H9 (cell line): ENCODE measurements at regions not wholly inside any gene's neighbourhood (a gene's known extent, or its start where the extent isn't known, plus 50 kb on each side); places are given as distances from the start of the nearest gene placed in this dataset.

ENCODE experiments used
- DNase-seq: peaks from one replicate; pipeline ENCODE4 v3.0.0-alpha.2; 2017
- H2AFZ ChIP-seq: one replicate; pipeline ENCODE4 v1.6.1; 2013; ENCODE audit warnings: mild to moderate bottlenecking, low read length, control low read depth, moderate library complexity
- H2AK5ac ChIP-seq: 2 replicates; pipeline ENCODE4 v1.6.1; 2013; ENCODE audit warnings: low read length, control low read depth, mixed read lengths; ENCODE audit not compliant: insufficient read length
- H2BK120ac ChIP-seq: one replicate; pipeline ENCODE4 v1.6.1; 2013; ENCODE audit warnings: low read depth, mild to moderate bottlenecking, low read length, control low read depth, inconsistent platforms; ENCODE audit not compliant: poor library complexity, severe bottlenecking
- H2BK12ac ChIP-seq: 2 replicates; pipeline ENCODE4 v1.6.1; 2013; ENCODE audit warnings: low read length, control low read depth, mixed read lengths, low read depth; ENCODE audit not compliant: insufficient read length
- H2BK15ac ChIP-seq: 2 replicates; pipeline ENCODE4 v1.6.1; 2013; ENCODE audit warnings: low read depth, low read length, control low read depth
- H2BK20ac ChIP-seq: one replicate; pipeline ENCODE4 v1.6.1; 2013; ENCODE audit warnings: low read depth, mild to moderate bottlenecking, low read length, control low read depth, inconsistent platforms; ENCODE audit not compliant: poor library complexity, severe bottlenecking
- H2BK5ac ChIP-seq: 2 replicates; pipeline ENCODE4 v1.6.1; 2013; ENCODE audit warnings: low read length, control low read depth, mixed read lengths; ENCODE audit not compliant: insufficient read length
- H3K14ac ChIP-seq: 2 replicates; pipeline ENCODE4 v1.6.1; 2013; ENCODE audit warnings: low read length, control low read depth; ENCODE audit not compliant: insufficient read depth
- H3K18ac ChIP-seq: 2 replicates; pipeline ENCODE4 v1.6.1; 2013; ENCODE audit warnings: low read depth, mild to moderate bottlenecking, mixed read lengths, low read length, control low read depth; ENCODE audit not compliant: insufficient read length
- H3K23ac ChIP-seq: 2 replicates; pipeline ENCODE4 v1.6.1; 2013; ENCODE audit warnings: low read length, control low read depth, mixed read lengths, low read depth; ENCODE audit not compliant: insufficient read length
- H3K23me2 ChIP-seq: 2 replicates; pipeline ENCODE4 v1.6.1; 2013; ENCODE audit warnings: low read depth, mild to moderate bottlenecking, mixed read lengths, low read length, control low read depth; ENCODE audit not compliant: insufficient read length, poor library complexity, severe bottlenecking
- H3K27ac ChIP-seq: 2 replicates; pipeline ENCODE4 v1.5.1; 2013; ENCODE audit warnings: low read length, control low read depth, mixed read lengths, low read depth; ENCODE audit not compliant: insufficient read length
- H3K27me3 ChIP-seq: 2 replicates; pipeline ENCODE4 v1.6.1; 2013; ENCODE audit warnings: low read length, control low read depth, inconsistent platforms; ENCODE audit not compliant: insufficient read depth
- H3K4ac ChIP-seq: 2 replicates; pipeline ENCODE4 v1.6.1; 2013; ENCODE audit warnings: low read depth, mild to moderate bottlenecking, control low read depth, inconsistent platforms, low read length, moderate library complexity
- H3K4me1 ChIP-seq: 2 replicates; pipeline ENCODE4 v1.6.1; 2013; ENCODE audit warnings: low read length, control low read depth, inconsistent platforms; ENCODE audit not compliant: insufficient read depth
- H3K4me2 ChIP-seq: 2 replicates; pipeline ENCODE4 v1.6.1; 2013; ENCODE audit warnings: low read length, control low read depth, mixed read lengths; ENCODE audit not compliant: insufficient read length, insufficient read depth
- H3K56ac ChIP-seq: 2 replicates; pipeline ENCODE4 v1.6.1; 2013; ENCODE audit warnings: low read depth, mild to moderate bottlenecking, mixed read lengths, low read length, control low read depth; ENCODE audit not compliant: insufficient read length
- H3K79me1 ChIP-seq: 2 replicates; pipeline ENCODE4 v1.6.1; 2013; ENCODE audit warnings: low read depth, mild to moderate bottlenecking, moderate library complexity, low read length, control low read depth, inconsistent platforms; ENCODE audit not compliant: insufficient read depth, poor library complexity, severe bottlenecking
- H3K79me2 ChIP-seq: 2 replicates; pipeline ENCODE4 v1.6.1; 2013; ENCODE audit warnings: low read length, control low read depth, inconsistent platforms; ENCODE audit not compliant: insufficient read depth
- H3K9ac ChIP-seq: 2 replicates; pipeline ENCODE4 v1.6.1; 2013; ENCODE audit warnings: low read length, control low read depth, mixed read lengths; ENCODE audit not compliant: insufficient read length; ENCODE audit errors: extremely low read depth
- H3K9me3 ChIP-seq: one replicate; pipeline ENCODE4 v1.6.1; 2013; ENCODE audit warnings: low read depth, low read length, inconsistent platforms; ENCODE audit not compliant: control insufficient read depth
- H3T11ph ChIP-seq: one replicate; pipeline ENCODE4 v1.6.1; 2013; ENCODE audit warnings: mild to moderate bottlenecking, low read length, control low read depth, inconsistent platforms
- H4K20me1 ChIP-seq: one replicate; pipeline ENCODE4 v1.6.1; 2013; ENCODE audit not compliant: control insufficient read depth, insufficient read length, insufficient read depth
- H4K5ac ChIP-seq: 2 replicates; pipeline ENCODE4 v1.6.1; 2013; ENCODE audit warnings: low read depth, mild to moderate bottlenecking, mixed read lengths, low read length, control low read depth; ENCODE audit not compliant: insufficient read length
- H4K8ac ChIP-seq: replicated peaks from 2 replicates; pipeline ENCODE4 v1.6.1; 2013; ENCODE audit warnings: low read length, control low read depth, mixed read lengths, low read depth; ENCODE audit not compliant: insufficient read length
- H4K91ac ChIP-seq: 2 replicates; pipeline ENCODE4 v1.6.1; 2013; ENCODE audit warnings: low read depth, mild to moderate bottlenecking, moderate library complexity, mixed read lengths, low read length, control low read depth; ENCODE audit not compliant: insufficient read length
- H3K27ac Mint-ChIP-seq, 3 experiments: 2 replicates in 2 of 3; 3 replicates in 1 of 3; pipeline ENCODE4 v1.8.0; 2020 to 2021; ENCODE audit warnings: mixed read lengths in 3 of 3, mild to moderate bottlenecking in 1 of 3, moderate library complexity in 1 of 3
- H3K27me3 Mint-ChIP-seq: 2 replicates; pipeline ENCODE4 v1.8.0; 2021; ENCODE audit warnings: low read depth, mild to moderate bottlenecking, moderate library complexity, mixed read lengths
- H3K36me3 Mint-ChIP-seq, 3 experiments: 2 replicates in 2 of 3; 3 replicates in 1 of 3; pipeline ENCODE4 v1.8.0; 2020 to 2021; ENCODE audit warnings: low read depth in 3 of 3, mixed read lengths in 3 of 3; ENCODE audit not compliant: insufficient read depth in 1 of 3
- H3K4me1 Mint-ChIP-seq, 2 experiments: 2 replicates each; pipeline ENCODE4 v1.8.0; 2020; ENCODE audit warnings: mixed read lengths in 2 of 2
- H3K4me3 Mint-ChIP-seq, 2 experiments: 2 replicates in 1 of 2; 3 replicates in 1 of 2; pipeline ENCODE4 v1.8.0; 2020 to 2021; ENCODE audit warnings: mild to moderate bottlenecking in 2 of 2, mixed read lengths in 2 of 2, moderate library complexity in 1 of 2
- H3K9me3 Mint-ChIP-seq, 2 experiments: 2 replicates in 1 of 2; 3 replicates in 1 of 2; pipeline ENCODE4 v1.8.0; 2020; ENCODE audit warnings: mild to moderate bottlenecking in 2 of 2, mixed read lengths in 2 of 2, moderate library complexity in 1 of 2
- WGBS: extraction: QIAGEN DNeasy Blood & Tissue Kit; methylation state at CpG from one replicate; pipeline ENCODE4 v1.1.7; 2013; ENCODE audit warnings: missing lambda C conversion rate, low lambda C conversion rate, mixed read lengths; ENCODE audit not compliant: insufficient read length; ENCODE audit errors: extremely low coverage; 5-methylcytosine and 5-hydroxymethylcytosine counted together
- TF ChIP-seq, protein P1 (sequence below): fragments of 200-600 bp; sonication (generic); conservative IDR thresholded peaks from 3 replicates; pipeline ENCODE4 v1.8.0; 2021; ENCODE audit warnings: antibody characterized with exemption, mild to moderate bottlenecking

DNA sequence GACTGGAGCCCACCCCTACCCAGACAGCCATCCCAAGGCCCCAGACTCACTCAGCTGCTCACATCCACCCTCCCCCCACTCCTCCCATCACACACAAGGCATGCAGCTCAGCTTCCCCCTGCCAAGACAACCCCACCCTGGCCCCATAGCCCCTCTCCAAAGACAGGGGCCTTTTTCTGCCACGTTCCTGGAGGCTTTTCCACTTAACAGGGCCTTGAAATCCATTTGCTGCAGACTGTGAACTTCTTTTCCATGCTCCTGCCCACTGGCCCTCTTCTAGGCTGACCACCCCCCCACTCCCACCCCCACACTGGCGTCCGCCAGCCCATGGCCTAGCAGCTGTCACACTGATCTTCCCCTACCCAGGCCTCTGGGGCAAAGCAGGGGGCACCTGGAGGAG lies 76.0 kb downstream of the PJA1 start:
- Histone ChIP-seq H2BK120ac (no peak overlapping the region), H2AFZ (no peak overlapping the region), H3K27ac (no peak overlapping the region), H3K79me2 (no peaks in the 10 kb centered on the region), H3K27me3 (no peaks in the 10 kb centered on the region; the same call in 1 of the 2 replicates), H2BK20ac (no peak overlapping the region), H4K5ac (no peak overlapping the region), H2AK5ac (no peak overlapping the region), H3K56ac (no peak overlapping the region), H4K8ac (no peak overlapping the region), H2BK5ac (no peak overlapping the region), H2BK12ac (no peak overlapping the region), H3K79me1 (no peaks in the 10 kb centered on the region), H3T11ph (no peak overlapping the region), H3K18ac (no peak overlapping the region), H3K23ac (no peak overlapping the region), H3K23me2 (no peaks in the 10 kb centered on the region), H3K14ac (no peak overlapping the region), H3K9me3 (no peaks in the 10 kb centered on the region), H3K9ac (no peak overlapping the region), H4K20me1 (no peaks in the 10 kb centered on the region), H3K4me1 (no peaks in the 10 kb centered on the region), H3K4me2 (no peak overlapping the region), H4K91ac (no peak overlapping the region), H3K4ac (no peak overlapping the region), H2BK15ac (no peak overlapping the region)
- peaks cover 0 to 8% of the 10 kb centered on the region in 2 experiments; a peak in 2 of 4 replicates for H3K4me1 Mint-ChIP-seq
- WGBS, result no CpG with 5 or more reads among the region's 3 CpGs
- H3K27ac Mint-ChIP-seq, result no peak overlapping the region
- TF ChIP-seq, protein P1, sequence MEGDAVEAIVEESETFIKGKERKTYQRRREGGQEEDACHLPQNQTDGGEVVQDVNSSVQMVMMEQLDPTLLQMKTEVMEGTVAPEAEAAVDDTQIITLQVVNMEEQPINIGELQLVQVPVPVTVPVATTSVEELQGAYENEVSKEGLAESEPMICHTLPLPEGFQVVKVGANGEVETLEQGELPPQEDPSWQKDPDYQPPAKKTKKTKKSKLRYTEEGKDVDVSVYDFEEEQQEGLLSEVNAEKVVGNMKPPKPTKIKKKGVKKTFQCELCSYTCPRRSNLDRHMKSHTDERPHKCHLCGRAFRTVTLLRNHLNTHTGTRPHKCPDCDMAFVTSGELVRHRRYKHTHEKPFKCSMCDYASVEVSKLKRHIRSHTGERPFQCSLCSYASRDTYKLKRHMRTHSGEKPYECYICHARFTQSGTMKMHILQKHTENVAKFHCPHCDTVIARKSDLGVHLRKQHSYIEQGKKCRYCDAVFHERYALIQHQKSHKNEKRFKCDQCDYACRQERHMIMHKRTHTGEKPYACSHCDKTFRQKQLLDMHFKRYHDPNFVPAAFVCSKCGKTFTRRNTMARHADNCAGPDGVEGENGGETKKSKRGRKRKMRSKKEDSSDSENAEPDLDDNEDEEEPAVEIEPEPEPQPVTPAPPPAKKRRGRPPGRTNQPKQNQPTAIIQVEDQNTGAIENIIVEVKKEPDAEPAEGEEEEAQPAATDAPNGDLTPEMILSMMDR, result no peak
- peaks cover 26% of the 10 kb centered on the region for H3K27me3 Mint-ChIP-seq
- H3K9me3 Mint-ChIP-seq, result peaks cover 46 to 51% of the 10 kb centered on the region in 2 experiments
- H3K4me3 Mint-ChIP-seq, result no peak overlapping the region
- DNase-seq, result no peak
- peaks cover 0 to 4% (median 4%) of the 10 kb centered on the region in 3 experiments; a peak in 3 of 7 replicates for H3K36me3 Mint-ChIP-seq
